SHP77 (cell line): ENCODE measurements at regions not wholly inside any gene's neighbourhood (a gene's known extent, or its start where the extent isn't known, plus 50 kb on each side); places are given as distances from the start of the nearest gene placed in this dataset.
A peak's percentile ranks its signal among the peaks of the same experiment; 100 is the strongest.

Experiments
- DNase-seq, 2 experiments: peaks; one replicate each; lab custom pipeline; 2025; lab: John Stamatoyannopoulos, UW

- peak; percentile 3 to 26 for DNase-seq
Observed at GRCh38 chr16:51971184-51971583, 575.8 kb downstream of the TOX3 start.

- DNase-seq: no peak
Observed at GRCh38 chr16:51968749-51969148, 578.2 kb downstream of the TOX3 start.

- peak in 1 of 2 experiments; percentile 8 for DNase-seq
Observed at GRCh38 chr16:51967646-51968045, 579.3 kb downstream of the TOX3 start.

- no peak for DNase-seq
Observed at GRCh38 chr16:51960931-51961330, 586.0 kb downstream of the TOX3 start.

GRCh38 chr16:51953286-51953985 is 593.5 kb downstream of the TOX3 start:
- DNase-seq: no peak

- DNase-seq: no peak
Observed at GRCh38 chr16:51952500-51952899, 594.4 kb downstream of the TOX3 start.

- DNase-seq: peak; percentile 16 to 21
Observed at GRCh38 chr16:51951668-51952298, 595.2 kb downstream of the TOX3 start.

GRCh38 chr16:51950118-51950780 is 596.7 kb downstream of the TOX3 start:
- no peak for DNase-seq

- DNase-seq: no peak
Observed at GRCh38 chr16:51949282-51949681, 597.7 kb downstream of the TOX3 start.

- DNase-seq: no peak
Observed at GRCh38 chr16:51941412-51941811, 605.5 kb downstream of the TOX3 start.

GRCh38 chr16:51940183-51940582 is 606.8 kb downstream of the TOX3 start:
- DNase-seq: no peak

GRCh38 chr16:51939378-51939871 is 607.5 kb downstream of the TOX3 start:
- no peak for DNase-seq

GRCh38 chr16:51938861-51939260 is 608.1 kb downstream of the TOX3 start:
- DNase-seq: no peak

GRCh38 chr16:51937771-51938170 is 609.2 kb downstream of the TOX3 start:
- no peak for DNase-seq

GRCh38 chr16:51936846-51937245 is 610.1 kb downstream of the TOX3 start:
- no peak for DNase-seq

GRCh38 chr16:51932317-51932716 is 614.6 kb downstream of the TOX3 start:
- DNase-seq: no peak

- DNase-seq: no peak
Observed at GRCh38 chr16:51931653-51932052, 615.3 kb downstream of the TOX3 start.

- no peak for DNase-seq
Observed at GRCh38 chr16:51924744-51925143, 622.2 kb downstream of the TOX3 start.

- no peak for DNase-seq
Observed at GRCh38 chr16:51922476-51922875, 624.5 kb downstream of the TOX3 start.

- DNase-seq: no peak
Observed at GRCh38 chr16:51919736-51920135, 627.2 kb downstream of the TOX3 start.

- DNase-seq: no peak
Observed at GRCh38 chr16:51916814-51917213, 630.1 kb downstream of the TOX3 start.

- no peak for DNase-seq
Observed at GRCh38 chr16:51916231-51916630, 630.7 kb downstream of the TOX3 start.

GRCh38 chr16:51907680-51908079 is 639.3 kb downstream of the TOX3 start:
- no peak for DNase-seq
